A673 (cell line): ENCODE measurements at regions not wholly inside any gene's neighbourhood (a gene's known extent, or its start where the extent isn't known, plus 50 kb on each side); places are given as distances from the start of the nearest gene placed in this dataset.

Experiments used
- BruUV-seq: library from RNA; stranded (reverse); fragments of 400-500 nt; replicated peaks from 2 replicates; lab custom pipeline; 2021; lab: Mats Ljungman, UMichigan
- CTCF ChIA-PET: fragments of 300-600 bp; sonication (Branson Sonifier 250); formaldehyde crosslinking; loops from one replicate; lab custom pipeline; 2022; ENCODE audit warnings: antibody characterized with exemption; lab: Charles Lee
- POLR2A ChIA-PET: fragments of 300-600 bp; sonication (Branson Sonifier 250); formaldehyde crosslinking; loops from one replicate; lab custom pipeline; 2022; ENCODE audit warnings: antibody characterized with exemption; ENCODE audit not compliant: low non-redundant PET; lab: Charles Lee
- DNase-seq: peaks from one replicate; pipeline ENCODE4 v3.0.0-alpha.2; 2015; ENCODE audit warnings: low spot score
- H3K27ac ChIP-seq: fragments of 200-600 bp; sonication (generic); 2 replicates; pipeline ENCODE4 v1.5.1; 2016; ENCODE audit warnings: mixed run types, low read depth, mild to moderate bottlenecking, mixed read lengths, antibody characterized with exemption, low read length; ENCODE audit not compliant: poor library complexity, severe bottlenecking
- H3K27me3 ChIP-seq: fragments of 200-600 bp; sonication (generic); replicated peaks from 2 replicates; pipeline ENCODE4 v1.6.1; 2017; ENCODE audit warnings: mixed run types, low read depth, mild to moderate bottlenecking, mixed read lengths, antibody characterized with exemption, low read length; ENCODE audit not compliant: insufficient read depth, poor library complexity
- H3K36me3 ChIP-seq: fragments of 200-600 bp; sonication (generic); 2 replicates; pipeline ENCODE4 v1.6.1; 2016; ENCODE audit warnings: mixed run types, mild to moderate bottlenecking, mixed read lengths, antibody characterized with exemption, low read length; ENCODE audit not compliant: insufficient read depth, poor library complexity, severe bottlenecking
- H3K4me1 ChIP-seq: fragments of 200-600 bp; sonication (generic); 2 replicates; pipeline ENCODE4 v1.6.1; 2017; ENCODE audit warnings: mixed run types, mild to moderate bottlenecking, mixed read lengths, antibody characterized with exemption, low read length; ENCODE audit not compliant: insufficient read depth, poor library complexity, severe bottlenecking
- H3K4me3 ChIP-seq: fragments of 200-600 bp; sonication (generic); 2 replicates; pipeline ENCODE4 v1.5.1; 2016; ENCODE audit warnings: low read depth, mixed run types, mild to moderate bottlenecking, mixed read lengths, low read length; ENCODE audit not compliant: poor library complexity, severe bottlenecking
- H3K9me3 ChIP-seq: fragments of 200-600 bp; sonication (generic); 2 replicates; pipeline ENCODE4 v1.6.1; 2016; ENCODE audit warnings: mixed run types, low read depth, mild to moderate bottlenecking, mixed read lengths, antibody characterized with exemption, low read length; ENCODE audit not compliant: poor library complexity, severe bottlenecking
- EZH2 ChIP-seq: fragments of 200-600 bp; sonication (generic); IDR thresholded peaks from 2 replicates; pipeline ENCODE4 v1.6.1; 2017; ENCODE audit warnings: borderline replicate concordance, low read depth, mild to moderate bottlenecking, mixed read lengths, antibody characterized with exemption, low read length; ENCODE audit not compliant: poor library complexity, severe bottlenecking
- intact Hi-C: fragments of 100-400 bp; cut with micrococcal nuclease; formaldehyde crosslinking; loops from one replicate; pipeline ENCODE4 v1.10.0; 2022; ENCODE audit not compliant: unreplicated experiment
- TF ChIP-seq, protein P1 (sequence below): fragments of 300-800, 200-600 bp; sonication (generic); conservative IDR thresholded peaks from 2 replicates; pipeline ENCODE4 v1.5.1; 2017; ENCODE audit warnings: low read depth, mild to moderate bottlenecking, antibody characterized with exemption, low read length, moderate library complexity, mixed read lengths

DNA sequence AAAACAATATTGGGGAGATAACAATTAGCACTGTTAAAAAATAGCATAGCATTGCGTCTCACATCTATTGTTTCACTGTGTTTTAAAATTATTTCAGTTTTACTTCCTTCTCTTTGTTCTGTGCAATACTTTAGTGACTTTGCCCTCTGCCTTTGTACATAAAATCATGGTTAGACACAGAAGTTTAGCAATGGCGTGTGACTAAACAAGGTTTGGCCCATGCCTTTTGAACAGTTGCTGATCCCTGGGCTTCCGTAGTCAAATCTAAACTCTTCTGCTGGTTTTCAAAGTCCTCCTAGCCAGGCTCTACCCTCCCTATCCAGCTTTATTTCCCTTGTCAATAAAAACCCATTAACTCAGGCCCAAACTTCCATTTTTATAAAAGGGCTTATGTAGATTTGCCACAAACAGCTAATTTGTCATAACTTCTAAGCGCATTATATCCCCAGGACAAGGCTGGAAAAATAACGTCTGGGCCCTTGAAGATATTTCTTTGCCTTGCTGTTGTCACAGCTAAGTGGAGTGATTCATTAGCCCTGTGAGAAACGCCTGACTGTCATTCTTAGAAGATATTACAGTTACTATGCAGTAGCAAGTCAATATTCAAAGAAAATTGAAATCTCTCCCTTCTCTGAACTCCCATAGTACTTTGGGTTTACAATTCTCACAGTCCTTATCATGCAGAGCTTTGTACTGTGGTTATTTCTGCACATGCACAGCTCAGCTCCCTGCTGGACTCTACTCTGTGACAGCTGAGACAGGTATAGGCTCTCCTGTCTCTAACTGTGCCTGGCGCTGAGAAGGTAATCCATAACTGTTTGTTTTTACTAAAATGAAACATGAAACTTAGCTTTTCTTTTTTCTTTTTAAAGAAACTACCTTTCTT, 123.4 kb upstream of the SLC24A5 start:
- TF ChIP-seq, protein P1, sequence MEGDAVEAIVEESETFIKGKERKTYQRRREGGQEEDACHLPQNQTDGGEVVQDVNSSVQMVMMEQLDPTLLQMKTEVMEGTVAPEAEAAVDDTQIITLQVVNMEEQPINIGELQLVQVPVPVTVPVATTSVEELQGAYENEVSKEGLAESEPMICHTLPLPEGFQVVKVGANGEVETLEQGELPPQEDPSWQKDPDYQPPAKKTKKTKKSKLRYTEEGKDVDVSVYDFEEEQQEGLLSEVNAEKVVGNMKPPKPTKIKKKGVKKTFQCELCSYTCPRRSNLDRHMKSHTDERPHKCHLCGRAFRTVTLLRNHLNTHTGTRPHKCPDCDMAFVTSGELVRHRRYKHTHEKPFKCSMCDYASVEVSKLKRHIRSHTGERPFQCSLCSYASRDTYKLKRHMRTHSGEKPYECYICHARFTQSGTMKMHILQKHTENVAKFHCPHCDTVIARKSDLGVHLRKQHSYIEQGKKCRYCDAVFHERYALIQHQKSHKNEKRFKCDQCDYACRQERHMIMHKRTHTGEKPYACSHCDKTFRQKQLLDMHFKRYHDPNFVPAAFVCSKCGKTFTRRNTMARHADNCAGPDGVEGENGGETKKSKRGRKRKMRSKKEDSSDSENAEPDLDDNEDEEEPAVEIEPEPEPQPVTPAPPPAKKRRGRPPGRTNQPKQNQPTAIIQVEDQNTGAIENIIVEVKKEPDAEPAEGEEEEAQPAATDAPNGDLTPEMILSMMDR, result no peak
- no peak for TF ChIP-seq EZH2
- Histone ChIP-seq H3K4me3 (no peak overlapping the region), H3K27ac (no peak overlapping the region), H3K4me1 (no peaks in the 10 kb centered on the region), H3K27me3 (no peaks in the 10 kb centered on the region), H3K9me3 (no peaks in the 10 kb centered on the region), H3K36me3 (no peaks in the 10 kb centered on the region)
- DNase-seq, result no peak
- intact Hi-C loops, result loop anchor here (10.0 kb wide), 2 partner anchors 257 to 287 kb away; no protein-coding TSS in a partner anchor
- CTCF ChIA-PET, result no interaction called here
- POLR2A ChIA-PET, result no interaction called here
- no TSS peak for BruUV-seq

DNA sequence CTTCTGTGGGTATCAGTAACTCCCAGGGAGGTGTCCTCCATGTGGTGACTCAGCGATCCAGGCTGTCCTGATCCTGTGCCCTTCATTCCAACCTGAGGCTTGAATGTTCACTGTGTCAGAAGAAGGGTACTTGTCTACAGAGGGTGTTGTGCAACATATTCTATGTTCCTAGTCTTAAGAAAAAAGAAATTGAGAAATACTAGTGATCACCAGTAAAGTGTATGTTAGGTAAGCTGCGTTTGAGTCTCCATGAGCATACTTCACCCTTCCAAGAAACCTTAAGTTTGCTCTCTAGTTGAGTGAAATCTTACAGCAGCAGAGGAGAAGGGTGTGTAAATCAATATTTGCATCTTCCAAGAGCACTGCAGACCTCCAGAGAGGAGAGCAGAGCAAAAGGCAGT, 122.2 kb upstream of the SLC24A5 start:
- H3K27ac ChIP-seq, result no peak overlapping the region
- DNase-seq, result no peak
- ChIA-PET CTCF (no interaction called here), POLR2A (no interaction called here)
- TF ChIP-seq, protein P1, result no peak
- no peak for TF ChIP-seq EZH2
- H3K27me3 ChIP-seq, result no peaks in the 10 kb centered on the region
- no peak overlapping the region for H3K4me3 ChIP-seq
- H3K4me1 ChIP-seq, result no peaks in the 10 kb centered on the region
- intact Hi-C loops, result loop anchor here (10.0 kb wide), 2 partner anchors 256 to 286 kb away; no protein-coding TSS in a partner anchor
- no peaks in the 10 kb centered on the region for H3K9me3 ChIP-seq
- no TSS peak for BruUV-seq
- H3K36me3 ChIP-seq, result no peaks in the 10 kb centered on the region

DNA sequence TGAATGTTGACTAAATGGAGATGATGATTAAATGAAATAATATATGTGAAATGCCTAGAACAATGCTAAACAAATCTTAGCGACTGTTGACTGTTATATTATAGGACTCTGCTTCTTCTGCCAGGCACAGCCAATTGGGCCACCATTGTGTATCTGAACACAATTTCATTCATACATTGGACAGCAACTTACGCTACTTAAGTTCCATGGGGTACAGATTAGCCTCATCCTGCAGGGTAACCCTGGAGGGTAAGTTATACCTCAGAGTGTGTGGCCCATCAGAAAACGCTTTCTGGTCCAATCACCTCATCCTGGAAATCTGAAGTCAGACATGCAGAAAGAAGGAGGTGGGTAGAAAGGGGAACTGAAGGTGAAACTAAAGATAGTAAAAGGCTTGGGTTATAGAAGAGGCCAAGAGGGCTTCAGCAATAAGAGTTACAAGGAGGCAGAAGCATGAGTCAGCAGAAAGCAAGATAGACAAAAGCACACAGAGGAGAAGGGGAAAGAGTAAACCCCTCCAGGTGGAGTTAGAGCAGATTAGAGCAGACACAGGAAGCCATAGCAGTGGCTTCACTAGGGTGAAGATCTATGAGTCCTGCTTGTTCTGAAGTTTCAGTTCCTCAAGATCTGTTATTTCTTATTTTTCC, 119.3 kb upstream of the SLC24A5 start:
- no peak for TF ChIP-seq EZH2
- TF ChIP-seq, protein P1, result no peak
- ChIA-PET CTCF (no interaction called here), POLR2A (no interaction called here)
- BruUV-seq, result no TSS peak
- Histone ChIP-seq H3K9me3 (no peaks in the 10 kb centered on the region), H3K4me3 (no peak overlapping the region), H3K4me1 (peaks cover 10% of the 10 kb centered on the region), H3K27ac (no peak overlapping the region), H3K27me3 (no peaks in the 10 kb centered on the region), H3K36me3 (no peaks in the 10 kb centered on the region)
- DNase-seq, result no peak
- intact Hi-C loops, result no loop called here
